HG03108 (cell line): ENCODE measurements at regions not wholly inside any gene's neighbourhood (a gene's known extent, or its start where the extent isn't known, plus 50 kb on each side); places are given as distances from the start of the nearest gene placed in this dataset.

Source experiments
- ATAC-seq: cut with Tn5 transposase; IDR thresholded peaks from one replicate; pipeline ENCODE4 v1.9.1; 2021; ENCODE audit warnings: moderate library complexity; ENCODE audit not compliant: unreplicated experiment

- ATAC-seq, result no peak
Measured at GRCh38 chr4:63817196-63817865, 591.9 kb downstream of the TECRL start.

- ATAC-seq, result no peak
Measured at GRCh38 chr4:63814171-63814964, 594.9 kb downstream of the TECRL start.

GRCh38 chr4:63799166-63799565, 610.1 kb downstream of the TECRL start:
- no peak for ATAC-seq

DNA sequence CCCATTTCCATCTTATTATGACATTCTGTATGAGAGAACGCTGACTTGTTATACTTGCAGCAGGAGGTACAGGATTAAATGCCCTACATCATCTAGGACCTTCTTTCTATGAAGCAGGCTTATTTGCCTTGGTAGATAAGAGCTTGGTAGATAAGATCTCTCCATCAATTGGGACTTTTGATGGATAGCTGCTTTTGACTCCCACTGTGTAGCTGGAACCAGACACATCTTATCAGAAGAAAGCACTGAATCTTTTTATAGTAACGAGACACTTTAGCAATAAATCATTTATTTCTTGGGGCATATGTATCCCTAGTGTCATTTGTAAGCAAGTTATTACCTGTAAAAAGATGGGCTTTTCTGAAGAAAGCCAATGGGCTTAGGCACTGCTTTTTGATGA, 613.9 kb downstream of the TECRL start:
- ATAC-seq, result no peak

DNA sequence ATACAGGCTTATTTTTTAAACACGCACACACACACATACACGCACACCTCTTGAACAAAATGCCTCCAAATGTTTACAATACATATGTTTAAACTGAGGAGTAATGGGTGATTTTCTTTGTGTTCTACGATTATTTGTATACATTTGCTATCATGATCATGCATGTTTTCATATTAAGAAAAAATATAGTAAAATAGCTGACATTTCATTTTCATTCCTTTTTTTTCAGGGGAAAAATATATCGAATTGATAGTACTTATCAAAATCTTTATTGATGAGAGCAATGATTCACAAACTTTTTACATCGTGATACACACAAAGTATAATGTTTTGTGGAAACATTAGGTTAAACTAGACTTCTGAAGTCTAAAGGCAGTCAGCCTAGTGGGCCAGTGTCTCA, 618.9 kb downstream of the TECRL start:
- ATAC-seq, result no peak

GRCh38 chr4:63788271-63788670, 621.0 kb downstream of the TECRL start:
- no peak for ATAC-seq

DNA sequence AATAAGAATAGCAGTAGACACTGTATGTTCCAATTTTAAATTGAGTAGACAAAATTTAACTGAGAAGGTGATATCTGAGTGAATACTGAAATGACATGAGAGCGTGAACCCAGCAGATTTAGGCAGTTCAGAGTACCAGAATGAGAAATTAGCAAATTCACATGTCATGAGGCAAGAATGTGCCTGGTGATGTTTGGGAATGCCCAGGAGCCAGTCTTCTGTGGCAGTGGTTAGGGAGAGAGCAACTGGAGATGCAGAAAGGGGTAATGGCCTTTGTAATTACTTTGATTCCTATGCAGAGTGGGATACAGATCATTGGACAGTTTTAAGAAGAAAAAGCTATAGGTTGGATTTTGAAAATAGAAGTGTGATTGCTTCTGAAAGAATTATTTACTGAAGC, 621.9 kb downstream of the TECRL start:
- no peak for ATAC-seq

DNA sequence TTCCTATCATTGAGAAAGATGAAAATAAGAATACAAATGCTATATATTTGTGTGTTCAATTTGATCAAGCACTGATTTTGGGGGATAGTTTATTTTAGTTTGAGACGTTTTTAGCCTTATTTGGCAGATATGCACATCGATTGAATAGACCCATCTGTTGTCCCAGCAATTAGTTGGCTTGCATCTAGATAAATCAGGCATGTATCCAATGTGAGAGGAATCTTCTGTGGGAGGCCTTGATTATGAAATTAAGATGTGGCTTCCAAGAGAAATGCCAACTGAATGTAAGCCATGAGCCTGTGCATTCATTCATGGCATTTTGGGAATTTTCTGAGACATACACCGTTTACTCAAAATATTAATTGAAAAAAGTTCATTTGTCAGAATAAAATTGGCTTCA, 623.1 kb downstream of the TECRL start:
- no peak for ATAC-seq

DNA sequence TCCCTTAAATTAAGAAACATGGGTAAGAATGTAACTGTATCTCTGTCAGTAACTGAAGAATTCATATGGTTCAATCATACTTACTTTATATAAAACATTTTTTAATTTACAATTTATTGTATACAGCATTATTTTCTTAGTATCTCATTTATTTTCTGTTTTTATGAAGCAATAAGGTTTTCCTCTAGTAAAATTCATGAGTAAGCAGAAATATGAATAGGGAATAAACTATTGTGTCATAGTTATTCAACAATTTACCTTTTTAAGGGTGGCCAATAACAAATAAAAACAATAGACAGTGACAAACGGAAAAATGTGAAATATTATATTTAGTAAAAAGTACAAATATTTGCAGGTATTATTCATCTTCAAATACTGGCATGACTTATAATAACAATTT, 624.4 kb downstream of the TECRL start:
- ATAC-seq, result no peak

GRCh38 chr4:63777601-63778000, 631.6 kb downstream of the TECRL start:
- no peak for ATAC-seq

DNA sequence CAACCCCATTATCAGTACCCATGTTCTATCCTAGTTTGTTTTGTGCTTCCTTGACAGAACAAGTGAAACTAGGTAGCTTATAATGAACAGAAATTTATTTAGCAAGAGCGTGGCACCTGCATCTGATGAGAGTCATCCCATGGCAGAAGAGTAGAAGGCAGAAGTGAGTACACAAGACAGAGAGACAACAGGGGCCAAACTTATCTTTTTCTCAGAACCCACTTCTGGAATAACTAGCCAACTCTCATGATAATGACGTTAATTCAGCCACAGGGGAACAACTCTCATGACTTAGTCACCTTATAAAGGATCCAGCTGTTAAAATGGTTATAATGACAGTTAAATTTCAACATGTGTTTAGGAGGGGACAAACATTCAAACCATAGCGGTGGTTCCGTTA, 644.9 kb downstream of the TECRL start:
- no peak for ATAC-seq

DNA sequence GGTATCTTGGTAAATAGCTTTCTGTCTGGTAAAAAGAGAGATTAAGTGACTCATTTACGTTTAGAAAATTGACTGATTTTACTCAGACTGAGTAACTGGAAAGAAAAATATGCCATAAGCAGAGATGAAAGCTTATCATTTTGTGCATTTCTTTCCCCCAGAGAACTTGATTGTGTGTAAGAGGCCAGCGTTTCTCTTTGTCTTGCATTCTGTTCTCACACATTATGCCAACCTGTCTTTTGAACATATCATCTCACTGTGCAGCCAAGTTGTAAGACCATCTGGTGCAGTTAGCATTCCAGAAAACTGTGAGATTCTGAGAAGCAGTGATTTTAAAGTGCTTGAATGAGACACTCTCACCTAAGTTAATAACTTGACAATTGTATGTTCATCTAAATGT, 651.3 kb downstream of the TECRL start:
- ATAC-seq, result no peak

- ATAC-seq, result no peak
Measured at GRCh38 chr4:63742882-63743281, 666.4 kb downstream of the TECRL start.

- ATAC-seq, result no peak
Measured at GRCh38 chr4:63729519-63729918, 679.7 kb downstream of the TECRL start.

DNA sequence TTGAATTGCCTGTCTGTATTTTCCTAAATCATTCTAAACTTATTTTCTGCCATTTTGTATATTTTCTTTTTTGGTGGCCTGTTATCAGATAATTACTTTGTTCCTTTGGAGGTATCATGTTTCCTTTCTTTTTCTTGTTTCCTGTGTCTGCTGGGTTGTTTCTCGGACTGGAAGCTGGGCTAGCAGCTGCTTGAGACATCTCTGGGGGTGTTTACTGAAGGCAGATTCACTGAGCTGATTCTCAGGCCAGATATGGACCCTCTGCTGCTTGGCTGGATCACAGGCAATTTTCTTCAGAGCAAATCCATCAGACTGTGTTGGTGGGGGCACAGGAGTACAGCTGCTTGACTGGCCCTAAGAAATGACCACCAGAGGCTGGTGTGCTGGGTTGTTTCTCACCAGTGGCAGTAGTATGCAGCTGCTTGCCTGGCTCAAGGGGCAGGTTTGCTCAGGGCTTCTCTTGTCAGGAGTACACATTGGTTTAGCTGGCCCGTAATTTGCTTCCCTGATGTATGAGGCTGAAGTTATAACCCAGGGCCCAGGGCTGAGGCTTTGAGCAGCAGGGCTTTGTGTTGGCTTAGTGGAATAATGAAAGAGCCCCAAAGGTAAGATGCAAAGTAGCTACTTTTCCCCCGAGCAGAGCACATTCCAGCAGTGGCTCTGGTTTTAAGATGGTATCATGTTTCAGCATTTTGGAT, 680.6 kb downstream of the TECRL start:
- no peak for ATAC-seq

GRCh38 chr4:63717384-63717783, 691.9 kb downstream of the TECRL start:
- ATAC-seq, result no peak

DNA sequence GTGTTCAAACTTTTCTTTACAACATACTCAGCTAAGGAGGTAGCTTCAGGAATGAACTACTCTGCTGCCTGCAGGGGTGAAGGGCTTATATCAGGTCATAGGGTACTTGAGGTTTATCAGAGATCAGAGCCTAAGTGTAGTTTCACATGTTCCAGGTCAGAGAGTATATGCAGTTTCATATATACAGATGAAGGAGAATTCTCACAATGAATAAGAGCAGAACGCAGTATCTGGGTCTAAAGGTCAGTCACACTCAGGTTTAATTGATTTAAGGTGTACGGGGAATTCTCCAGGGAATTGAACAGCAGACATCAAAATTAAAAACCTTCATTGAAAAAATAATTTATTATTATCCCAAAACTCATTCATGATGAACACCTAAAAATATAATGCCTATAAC, 700.6 kb downstream of the TECRL start:
- ATAC-seq, result no peak

GRCh38 chr4:63700569-63700968, 708.7 kb downstream of the TECRL start:
- ATAC-seq, result no peak

DNA sequence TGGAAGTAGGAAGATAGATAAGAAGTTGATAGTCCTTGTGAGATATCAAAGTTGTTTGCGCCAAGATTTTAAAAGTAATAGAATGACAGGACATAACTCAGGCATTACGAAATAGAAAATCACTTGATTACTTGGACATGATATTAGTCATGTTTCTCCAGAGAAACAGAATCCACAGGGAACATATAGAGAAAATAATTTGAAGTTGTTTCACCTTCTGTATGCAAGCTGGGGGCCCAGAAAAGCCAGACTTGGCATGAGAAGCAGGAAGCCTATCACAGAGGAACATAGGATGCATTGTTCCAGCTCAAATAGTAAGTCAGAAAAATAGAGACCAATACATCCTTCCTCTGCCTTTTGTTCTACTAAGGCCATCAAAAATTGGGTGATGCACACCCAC, 715.9 kb downstream of the TECRL start:
- ATAC-seq, result no peak

DNA sequence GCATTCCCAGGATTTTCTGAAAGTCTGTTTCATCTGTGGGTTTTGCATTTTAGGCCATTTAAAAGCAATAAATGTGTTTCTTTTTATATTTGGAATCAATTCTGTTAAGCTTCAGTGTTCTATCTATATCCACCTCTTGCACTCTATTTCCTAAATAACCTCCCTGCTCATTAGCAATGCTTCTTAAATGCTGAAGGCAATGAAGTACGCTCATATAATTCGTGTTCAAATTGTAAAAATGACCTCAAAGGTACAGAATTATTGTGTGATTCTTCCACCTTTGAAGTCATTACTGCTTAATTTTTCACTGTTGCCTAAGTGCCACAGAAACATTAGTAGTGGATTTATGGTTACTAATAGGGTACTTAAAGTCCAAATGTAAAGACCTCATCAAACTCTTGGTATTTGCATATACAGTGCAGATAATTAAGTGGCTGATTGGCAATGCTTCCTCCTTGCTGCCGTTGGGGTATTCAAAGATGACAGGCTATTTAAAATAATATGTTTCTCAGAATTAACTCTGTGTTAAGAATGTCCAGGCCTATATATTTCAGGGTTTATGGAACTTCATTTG, 730.8 kb downstream of the TECRL start:
- ATAC-seq, result no peak

DNA sequence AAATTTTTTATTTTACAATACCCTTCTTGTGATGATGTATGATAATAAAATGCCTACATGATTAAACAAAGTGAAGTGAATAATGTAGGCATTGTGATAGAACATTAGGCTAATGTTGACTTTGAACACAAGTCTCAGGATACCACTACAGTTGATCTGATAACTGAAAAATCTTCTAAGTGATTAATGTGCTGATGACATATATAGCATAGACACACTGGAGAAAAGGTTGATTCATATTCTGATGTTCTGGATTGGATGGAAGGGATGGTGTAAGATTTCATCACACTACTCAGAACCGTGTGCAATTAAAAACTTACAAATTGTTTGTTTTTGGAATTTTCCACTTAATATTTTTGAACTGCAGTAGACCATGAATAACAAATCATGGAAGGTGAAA, 738.5 kb downstream of the TECRL start:
- ATAC-seq, result no peak

DNA sequence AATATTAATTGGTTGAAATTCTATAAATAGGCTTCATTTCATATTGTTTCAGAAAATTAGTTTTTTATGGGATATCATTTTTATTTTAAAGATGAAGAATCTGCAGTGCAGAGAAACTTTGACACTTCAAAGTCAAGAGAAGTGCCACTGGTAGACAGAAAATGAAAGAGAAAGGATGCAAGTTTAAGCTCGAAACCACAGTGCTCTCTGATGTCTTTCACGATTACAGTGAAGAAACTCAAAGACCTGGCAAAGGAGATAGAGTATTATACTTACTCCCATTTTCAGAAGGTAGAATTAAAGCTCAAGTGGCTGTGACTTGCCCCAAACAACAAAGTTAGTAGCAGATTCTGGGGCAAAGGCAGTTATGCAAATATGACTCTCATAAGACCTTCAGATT, 745.4 kb downstream of the TECRL start:
- ATAC-seq, result no peak
